ENCODE measurements at regions not wholly inside any gene's neighbourhood (a gene's known extent, or its start where the extent isn't known, plus 50 kb on each side); places are given as distances from the start of the nearest gene placed in this dataset.
A peak's percentile ranks its signal among the peaks of the same experiment; 100 is the strongest.

GRCh38 chr4:110780538-110780937, 157.7 kb upstream of the PITX2 start:
- no peak for DNase-seq

GRCh38 chr4:110781944-110782343, 159.1 kb upstream of the PITX2 start:
- no peak for DNase-seq

- DNase-seq: no peak
These were observed 164.2 kb upstream of the PITX2 start for GRCh38 chr4:110787109-110787508.

GRCh38 chr4:110787707-110788106, 164.8 kb upstream of the PITX2 start:
- DNase-seq: no peak

GRCh38 chr4:110788302-110788701, 165.4 kb upstream of the PITX2 start:
- no peak for DNase-seq

- DNase-seq: no peak
These were observed 169.2 kb upstream of the PITX2 start for GRCh38 chr4:110792036-110792435.

GRCh38 chr4:110793381-110793801, 170.5 kb upstream of the PITX2 start:
- DNase-seq: no peak

- DNase-seq: peak; percentile 22
These were observed 171.1 kb upstream of the PITX2 start for GRCh38 chr4:110793890-110794554.

- DNase-seq: no peak
These were observed 173.1 kb upstream of the PITX2 start for GRCh38 chr4:110795971-110796370.

- DNase-seq: no peak
These were observed 174.6 kb upstream of the PITX2 start for GRCh38 chr4:110797486-110797885.

GRCh38 chr4:110798687-110799086, 175.8 kb upstream of the PITX2 start:
- no peak for DNase-seq

- no peak for DNase-seq
These were observed 176.3 kb upstream of the PITX2 start for GRCh38 chr4:110799211-110799610.

- no peak for DNase-seq
These were observed 178.7 kb upstream of the PITX2 start for GRCh38 chr4:110801591-110801990.

- DNase-seq: no peak
These were observed 185.5 kb upstream of the PITX2 start for GRCh38 chr4:110808351-110808878.

GRCh38 chr4:110815950-110816349, 193.1 kb upstream of the PITX2 start:
- no peak for DNase-seq

- DNase-seq: no peak
These were observed 193.5 kb upstream of the PITX2 start for GRCh38 chr4:110816367-110816766.

GRCh38 chr4:110821186-110821585, 198.3 kb upstream of the PITX2 start:
- DNase-seq: no peak

GRCh38 chr4:110823251-110823650, 200.4 kb upstream of the PITX2 start:
- DNase-seq: no peak

GRCh38 chr4:110824344-110824743, 201.5 kb upstream of the PITX2 start:
- no peak for DNase-seq

GRCh38 chr4:110826656-110827055, 203.8 kb upstream of the PITX2 start:
- no peak for DNase-seq

- no peak for DNase-seq
These were observed 207.6 kb upstream of the PITX2 start for GRCh38 chr4:110830461-110830860.

- DNase-seq: no peak
These were observed 215.1 kb upstream of the PITX2 start for GRCh38 chr4:110837896-110838450.

GRCh38 chr4:110840221-110840654, 217.4 kb upstream of the PITX2 start:
- DNase-seq: no peak

- no peak for DNase-seq
These were observed 225.9 kb upstream of the PITX2 start for GRCh38 chr4:110848787-110849186.

- DNase-seq: no peak
These were observed 226.6 kb upstream of the PITX2 start for GRCh38 chr4:110849461-110849860.
